HL-60/S4 (cell line): ENCODE measurements at regions not wholly inside any gene's neighbourhood (a gene's known extent, or its start where the extent isn't known, plus 50 kb on each side); places are given as distances from the start of the nearest gene placed in this dataset.

ENCODE experiments used
- in situ Hi-C: fragments of 300-500 bp; cut with MboI; formaldehyde crosslinking; loops from 2 replicates; pipeline ENCODE4 v1.14.3; 2022; ENCODE audit warnings: low sequenced_read_pairs

DNA sequence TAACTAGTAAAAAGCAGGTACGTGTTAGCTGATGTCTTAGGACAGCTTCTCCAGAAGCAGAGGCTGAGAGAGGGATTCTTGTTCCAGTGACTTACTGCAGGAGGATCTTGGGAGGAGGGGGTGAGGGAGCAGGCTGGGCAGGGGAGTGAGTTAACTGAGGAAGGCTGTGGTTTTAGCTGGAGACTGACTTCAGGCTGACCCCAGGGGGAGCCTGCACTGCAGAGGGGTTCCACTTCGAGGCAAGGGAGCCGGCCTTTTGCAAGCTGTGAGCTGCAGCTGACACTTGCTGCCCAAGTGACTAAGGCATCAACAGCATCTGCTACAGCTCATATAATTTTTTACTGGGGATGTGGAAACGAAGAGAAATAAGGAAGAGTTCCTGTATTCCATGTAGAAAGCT, 50.4 kb upstream of the SOD1 start:
- in situ Hi-C loops: loop anchor here (10.0 kb wide), 1 partner anchor 414 kb away; no protein-coding TSS in a partner anchor

DNA sequence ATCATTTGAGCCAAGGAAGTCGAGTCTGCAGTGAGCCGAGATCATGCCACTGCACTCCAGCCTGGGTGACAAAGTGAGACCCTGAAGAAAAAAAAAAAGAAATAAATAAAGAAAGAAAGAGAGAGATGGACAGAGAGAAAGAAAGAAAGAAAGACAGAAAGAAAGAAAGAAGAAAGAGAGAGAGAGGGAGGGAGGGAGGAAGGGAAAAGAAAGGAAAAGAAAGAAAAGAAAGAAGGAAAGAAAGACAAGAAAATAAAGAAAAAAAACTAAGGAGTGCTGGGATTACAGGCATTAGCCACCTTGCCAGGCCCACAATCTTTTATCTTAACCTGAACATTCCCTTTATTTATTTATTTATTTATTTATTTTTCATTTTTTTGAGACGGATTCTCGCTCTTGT, 51.7 kb upstream of the SOD1 start:
- in situ Hi-C loops: loop anchor here (10.0 kb wide), 1 partner anchor 413 kb away; no protein-coding TSS in a partner anchor

- in situ Hi-C loops: loop anchor here (10.0 kb wide), 1 partner anchor 411 kb away; no protein-coding TSS in a partner anchor
Measured at GRCh38 chr21:31606081-31606874, 53.2 kb upstream of the SOD1 start.

GRCh38 chr21:31604591-31605190, 54.8 kb upstream of the SOD1 start:
- in situ Hi-C loops: loop anchor here (10.0 kb wide), 1 partner anchor 410 kb away; no protein-coding TSS in a partner anchor

GRCh38 chr21:31599563-31599962, 59.9 kb upstream of the SOD1 start:
- in situ Hi-C loops: no loop called here

DNA sequence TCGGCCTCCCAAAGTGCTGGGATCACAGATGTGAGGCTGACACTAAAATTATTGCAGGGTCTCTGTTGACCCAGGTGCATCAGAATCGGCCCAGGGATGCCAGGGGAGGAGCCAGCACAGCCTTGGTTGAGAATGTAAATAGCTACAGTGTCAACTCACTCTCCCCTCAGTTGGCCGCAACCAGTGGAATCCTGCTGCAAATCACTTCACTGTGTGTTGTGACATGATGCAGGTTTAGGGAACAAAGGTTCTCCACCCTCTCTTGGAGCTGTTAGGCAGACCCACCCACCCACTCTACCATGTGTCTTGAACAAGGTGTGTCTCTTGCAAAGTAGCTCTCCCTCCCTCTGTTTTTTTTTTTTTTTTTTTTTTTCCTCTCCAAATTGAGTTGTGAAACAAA, 60.5 kb upstream of the SOD1 start:
- in situ Hi-C loops: no loop called here

GRCh38 chr21:31597683-31598082, 61.8 kb upstream of the SOD1 start:
- in situ Hi-C loops: no loop called here

- in situ Hi-C loops: no loop called here
Measured at GRCh38 chr21:31596055-31596454, 63.4 kb upstream of the SOD1 start.

DNA sequence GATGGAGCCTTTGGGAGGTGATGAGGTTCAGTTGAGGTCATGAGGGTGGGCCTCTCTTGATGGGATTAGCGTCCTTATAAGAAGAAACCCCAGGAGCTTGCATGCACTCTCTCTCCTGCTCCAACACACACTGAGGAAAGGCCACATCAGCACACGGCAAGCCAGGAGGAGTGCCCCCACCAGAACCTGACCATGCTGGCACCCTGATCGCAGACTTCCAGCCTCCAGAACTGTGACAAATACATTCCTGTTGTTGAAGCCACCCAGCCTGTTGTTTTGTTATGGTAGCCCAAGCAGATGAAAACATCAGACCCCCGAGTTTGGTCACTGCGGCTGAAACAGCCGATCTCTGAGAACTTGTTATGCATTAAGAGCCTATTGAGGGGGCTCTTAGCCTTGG, 64.8 kb upstream of the SOD1 start:
- in situ Hi-C loops: no loop called here

GRCh38 chr21:31594279-31594678, 65.2 kb upstream of the SOD1 start:
- in situ Hi-C loops: no loop called here

GRCh38 chr21:31592963-31593560, 66.4 kb upstream of the SOD1 start:
- in situ Hi-C loops: no loop called here

- in situ Hi-C loops: no loop called here
Measured at GRCh38 chr21:31592516-31592915, 67.0 kb upstream of the SOD1 start.

GRCh38 chr21:31589820-31590219, 69.7 kb upstream of the SOD1 start:
- in situ Hi-C loops: loop anchor here (10.0 kb wide), 1 partner anchor 385 kb away; no protein-coding TSS in a partner anchor

- in situ Hi-C loops: loop anchor here (10.0 kb wide), 1 partner anchor 381 kb away; no protein-coding TSS in a partner anchor
Measured at GRCh38 chr21:31586118-31586517, 73.4 kb upstream of the SOD1 start.

DNA sequence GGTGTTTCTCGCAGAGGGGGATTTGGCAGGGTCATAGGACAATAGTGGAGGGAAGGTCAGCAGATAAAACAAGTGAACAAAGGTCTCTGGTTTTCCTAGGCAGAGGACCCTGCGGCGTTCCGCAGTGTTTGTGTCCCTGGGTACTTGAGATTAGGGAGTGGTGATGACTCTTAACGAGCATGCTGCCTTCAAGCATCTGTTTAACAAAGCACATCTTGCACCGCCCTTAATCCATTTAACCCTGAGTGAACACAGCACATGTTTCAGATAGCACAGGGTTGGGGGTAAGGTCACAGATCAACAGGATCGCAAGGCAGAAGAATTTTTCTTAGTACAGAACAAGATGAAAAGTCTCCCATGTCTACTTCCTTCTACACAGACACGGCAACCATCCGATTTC, 75.6 kb upstream of the SOD1 start:
- in situ Hi-C loops: loop anchor here (10.0 kb wide), 1 partner anchor 379 kb away; no protein-coding TSS in a partner anchor

DNA sequence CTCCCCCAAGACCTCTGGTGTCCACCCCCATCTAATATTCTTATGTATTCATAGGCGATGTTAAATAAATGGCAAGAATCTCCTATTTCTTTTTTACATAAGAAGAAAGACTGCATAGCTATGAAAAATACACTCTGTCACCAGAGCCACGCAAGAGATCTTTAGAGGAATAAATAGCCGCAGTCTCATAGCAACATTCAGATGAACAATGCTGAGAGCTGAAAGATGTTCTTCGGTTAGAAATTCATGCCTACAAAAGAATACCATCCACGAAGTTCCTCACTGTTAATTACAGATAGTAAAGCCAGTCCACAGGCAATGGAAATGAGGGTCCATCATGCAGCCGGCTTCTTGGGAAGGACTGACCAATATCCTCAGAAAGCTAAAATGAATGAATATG, 76.0 kb upstream of the SOD1 start:
- in situ Hi-C loops: loop anchor here (10.0 kb wide), 1 partner anchor 379 kb away; no protein-coding TSS in a partner anchor

GRCh38 chr21:31580866-31581276, 78.6 kb upstream of the SOD1 start:
- in situ Hi-C loops: loop anchor here (10.0 kb wide), 1 partner anchor 376 kb away; no protein-coding TSS in a partner anchor

- in situ Hi-C loops: no loop called here
Measured at GRCh38 chr21:31577271-31577670, 82.2 kb upstream of the SOD1 start.

GRCh38 chr21:31576428-31576827, 83.1 kb upstream of the SOD1 start:
- in situ Hi-C loops: no loop called here

- in situ Hi-C loops: no loop called here
Measured at GRCh38 chr21:31573217-31573616, 86.3 kb upstream of the SOD1 start.

- in situ Hi-C loops: no loop called here
Measured at GRCh38 chr21:31571879-31572278, 87.6 kb upstream of the SOD1 start.
